Peyer's patch (tissue), 4 donors: ENCODE measurements at regions not wholly inside any gene's neighbourhood (a gene's known extent, or its start where the extent isn't known, plus 50 kb on each side); places are given as distances from the start of the nearest gene placed in this dataset.

Experiments used
- DNase-seq, 3 donors: peaks; one replicate each; pipeline ENCODE4 v3.0.0-alpha.2; 2017 to 2019
- H3K27ac ChIP-seq, 4 donors: fragments of 200-600 bp; sonication (generic); one replicate each; pipeline ENCODE4 v1.5.1; 2016 to 2019
- H3K27me3 ChIP-seq, 2 donors: fragments of 200-600 bp; sonication (generic); one replicate each; pipeline ENCODE4 v1.5.1; 2019
- H3K36me3 ChIP-seq, 3 donors: fragments of 200-600 bp; sonication (generic); one replicate each; pipeline ENCODE4 v1.5.1; 2016 to 2019
- H3K4me1 ChIP-seq, 4 donors: fragments of 200-600 bp; sonication (generic); one replicate each; pipeline ENCODE4 v1.5.1; 2016 to 2019
- H3K4me3 ChIP-seq, 4 donors: fragments of 200-600 bp; sonication (generic); 1 replicate in 3 of 4; 2 replicates in 1 of 4; pipeline ENCODE4 v1.5.1; 2016 to 2019; ENCODE audit warnings: mild to moderate bottlenecking in 1 of 4
- H3K9me3 ChIP-seq, 4 donors: fragments of 200-600 bp; sonication (generic); one replicate each; pipeline ENCODE4 v1.5.1; 2016 to 2019; ENCODE audit warnings: mild to moderate bottlenecking in 1 of 4
- POLR2A ChIP-seq, 2 donors: fragments of 450-650 bp; IDR thresholded peaks; one replicate each; pipeline ENCODE4 v1.5.1; 2017; ENCODE audit warnings: antibody characterized with exemption in 2 of 2, mild to moderate bottlenecking in 2 of 2, moderate library complexity in 2 of 2
- small RNA-seq, 2 donors: library from RNA; depleted of rRNA; stranded (forward); fragments of <200 nt; gene quantifications; one replicate each; pipeline ENCODE3, GENCODE V24; 2016
- TF ChIP-seq, protein P1 (sequence below), 6 experiments: fragments of 450-650 bp in 4 of 6; fragments of 200-600 bp in 2 of 6; sonication (generic) in 1 of 6; IDR thresholded peaks; one replicate each; pipeline ENCODE4 v1.5.1; 2017 to 2019; ENCODE audit warnings: antibody characterized with exemption in 6 of 6, mild to moderate bottlenecking in 3 of 6, moderate library complexity in 1 of 6

DNA sequence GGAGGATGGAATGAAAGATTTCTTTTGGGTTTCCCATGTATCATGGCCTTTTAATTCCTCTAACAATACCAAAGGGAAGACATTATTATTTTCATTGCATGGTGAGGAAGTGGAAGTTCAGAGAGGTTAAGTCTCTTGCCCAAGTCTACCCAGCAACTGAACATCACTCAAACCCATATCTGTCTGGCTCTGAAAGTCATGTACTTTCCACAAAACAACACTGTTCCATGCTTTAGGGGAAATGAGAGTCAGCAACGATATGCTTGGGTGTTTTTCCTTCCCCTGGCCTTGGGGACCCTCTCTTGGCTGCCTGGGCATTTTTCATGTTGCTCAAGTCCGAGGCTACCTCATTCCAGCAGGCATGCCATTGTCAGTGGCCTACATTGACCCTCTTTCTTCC is 118.8 kb downstream of the ADTRP start:
- DNase-seq: no peak
- Histone ChIP-seq H3K9me3 (no peaks in the 10 kb centered on the region), H3K27ac (no peak overlapping the region), H3K4me3 (no peak overlapping the region), H3K27me3 (no peaks in the 10 kb centered on the region), H3K36me3 (no peaks in the 10 kb centered on the region), H3K4me1 (peaks cover 0 to 5% (median 0%) of the 10 kb centered on the region in 4 donors)
- TF ChIP-seq, protein P1, sequence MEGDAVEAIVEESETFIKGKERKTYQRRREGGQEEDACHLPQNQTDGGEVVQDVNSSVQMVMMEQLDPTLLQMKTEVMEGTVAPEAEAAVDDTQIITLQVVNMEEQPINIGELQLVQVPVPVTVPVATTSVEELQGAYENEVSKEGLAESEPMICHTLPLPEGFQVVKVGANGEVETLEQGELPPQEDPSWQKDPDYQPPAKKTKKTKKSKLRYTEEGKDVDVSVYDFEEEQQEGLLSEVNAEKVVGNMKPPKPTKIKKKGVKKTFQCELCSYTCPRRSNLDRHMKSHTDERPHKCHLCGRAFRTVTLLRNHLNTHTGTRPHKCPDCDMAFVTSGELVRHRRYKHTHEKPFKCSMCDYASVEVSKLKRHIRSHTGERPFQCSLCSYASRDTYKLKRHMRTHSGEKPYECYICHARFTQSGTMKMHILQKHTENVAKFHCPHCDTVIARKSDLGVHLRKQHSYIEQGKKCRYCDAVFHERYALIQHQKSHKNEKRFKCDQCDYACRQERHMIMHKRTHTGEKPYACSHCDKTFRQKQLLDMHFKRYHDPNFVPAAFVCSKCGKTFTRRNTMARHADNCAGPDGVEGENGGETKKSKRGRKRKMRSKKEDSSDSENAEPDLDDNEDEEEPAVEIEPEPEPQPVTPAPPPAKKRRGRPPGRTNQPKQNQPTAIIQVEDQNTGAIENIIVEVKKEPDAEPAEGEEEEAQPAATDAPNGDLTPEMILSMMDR (IDR thresholded peaks at IDR 0.05): no peak
- TF ChIP-seq POLR2A (IDR thresholded peaks at IDR 0.05): no peak

DNA sequence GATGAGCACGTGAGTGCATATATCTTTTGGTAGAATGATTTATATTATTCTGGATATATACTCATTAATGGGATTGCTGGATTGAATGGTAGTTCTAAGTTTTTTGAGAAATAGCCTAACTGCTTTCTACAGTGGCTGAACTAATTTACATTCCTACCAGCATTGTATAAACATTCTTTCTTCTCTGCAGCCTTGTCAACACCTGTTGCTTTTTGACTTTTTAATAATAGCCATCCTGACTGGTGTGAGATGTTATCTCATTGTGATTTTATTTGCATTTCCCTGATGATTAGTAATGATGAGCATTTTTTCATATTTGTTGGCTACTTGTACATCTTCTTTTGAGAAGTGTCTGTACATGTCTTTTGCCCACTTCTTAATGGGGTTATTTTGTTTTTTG is 116.3 kb downstream of the ADTRP start:
- H3K4me1 ChIP-seq: no peaks in the 10 kb centered on the region
- H3K27ac ChIP-seq: no peak overlapping the region
- H3K4me3 ChIP-seq: no peak overlapping the region
- DNase-seq: no peak
- no peaks in the 10 kb centered on the region for H3K36me3 ChIP-seq
- H3K9me3 ChIP-seq: no peaks in the 10 kb centered on the region
- TF ChIP-seq, protein P1 (IDR thresholded peaks at IDR 0.05): no peak
- TF ChIP-seq POLR2A (IDR thresholded peaks at IDR 0.05): no peak
- H3K27me3 ChIP-seq: no peaks in the 10 kb centered on the region

DNA sequence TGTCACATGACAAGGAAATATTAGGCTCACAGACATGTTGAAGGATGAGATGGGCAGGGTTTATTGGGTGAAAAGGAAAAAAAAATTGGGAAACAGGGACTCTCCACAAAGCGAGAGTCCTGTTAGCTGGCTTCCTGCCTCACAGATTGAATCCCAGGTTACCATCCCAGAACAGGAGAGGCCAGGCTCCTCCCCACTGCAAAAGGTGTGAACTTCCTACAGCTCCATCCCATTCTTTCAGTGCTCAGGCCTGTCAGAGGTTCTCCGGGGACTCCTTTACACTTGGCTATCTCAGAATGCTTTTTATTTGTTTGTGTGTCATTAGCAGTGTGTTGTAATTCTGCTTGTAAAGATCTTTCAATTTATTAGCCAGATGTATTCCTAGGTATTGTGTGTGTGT is 115.1 kb downstream of the ADTRP start:
- no peak overlapping the region for H3K4me3 ChIP-seq
- no peak for DNase-seq
- TF ChIP-seq POLR2A (IDR thresholded peaks at IDR 0.05): no peak
- TF ChIP-seq, protein P1 (IDR thresholded peaks at IDR 0.05): no peak
- H3K27me3 ChIP-seq: no peaks in the 10 kb centered on the region
- H3K27ac ChIP-seq: no peak overlapping the region
- H3K9me3 ChIP-seq: no peaks in the 10 kb centered on the region
- H3K36me3 ChIP-seq: no peaks in the 10 kb centered on the region
- no peaks in the 10 kb centered on the region for H3K4me1 ChIP-seq

Small RNAs in the stretch of these regions (small RNA-seq; reads per million reads assigned to genes)
- 0 reads per million in 2 donors for gene RF00017
